GM23338 (cell line): ENCODE measurements at regions not wholly inside any gene's neighbourhood (a gene's known extent, or its start where the extent isn't known, plus 50 kb on each side); places are given as distances from the start of the nearest gene placed in this dataset.

ENCODE experiments used
- ATAC-seq: fragments of 200-7000 bp; cut with Tn5 transposase; 3 replicates; pipeline ENCODE4 v1.9.1; 2020
- DNase-seq: peaks from one replicate; pipeline ENCODE4 v3.0.0-alpha.2; 2015; ENCODE audit warnings: low spot score
- H2AFZ ChIP-seq: fragments of 200-600 bp; sonication (generic); 2 replicates; pipeline ENCODE4 v1.8.0; 2016; ENCODE audit warnings: antibody characterized with exemption, mild to moderate bottlenecking, moderate library complexity
- H3F3A ChIP-seq: fragments of 200-600 bp; sonication (generic); replicated peaks from 2 replicates; pipeline ENCODE4 v1.8.0; 2017; ENCODE audit warnings: antibody characterized with exemption, mixed run types, low read depth
- H3K27ac ChIP-seq: fragments of 200-600 bp; sonication (generic); 2 replicates; pipeline ENCODE4 v1.6.1; 2016; ENCODE audit warnings: low read depth
- H3K27me3 ChIP-seq: fragments of 200-600 bp; sonication (generic); 2 replicates; pipeline ENCODE4 v1.8.0; 2016; ENCODE audit warnings: mild to moderate bottlenecking, mixed run types, moderate library complexity; ENCODE audit not compliant: insufficient read depth
- H3K36me3 ChIP-seq: fragments of 200-600 bp; sonication (generic); 2 replicates; pipeline ENCODE4 v1.8.0; 2016; ENCODE audit warnings: mild to moderate bottlenecking; ENCODE audit not compliant: insufficient read depth
- H3K4me1 ChIP-seq: fragments of 200-600 bp; sonication (generic); 2 replicates; pipeline ENCODE4 v1.8.0; 2016; ENCODE audit warnings: mild to moderate bottlenecking, moderate library complexity; ENCODE audit not compliant: insufficient read depth
- H3K4me2 ChIP-seq: fragments of 200-600 bp; sonication (generic); 2 replicates; pipeline ENCODE4 v1.7.1; 2017; ENCODE audit warnings: mixed run types
- H3K4me3 ChIP-seq: fragments of 200-600 bp; sonication (generic); 2 replicates; pipeline ENCODE4 v1.6.1; 2016; ENCODE audit warnings: mixed run types
- H3K79me2 ChIP-seq: fragments of 200-600 bp; sonication (generic); replicated peaks from 2 replicates; pipeline ENCODE4 v1.8.0; 2017; ENCODE audit warnings: mild to moderate bottlenecking; ENCODE audit not compliant: insufficient read depth
- H3K9me2 ChIP-seq: fragments of 200-600 bp; sonication (generic); 2 replicates; pipeline ENCODE4 v1.8.0; 2017; ENCODE audit not compliant: insufficient read depth
- H4K20me1 ChIP-seq: fragments of 200-600 bp; sonication (generic); replicated peaks from 2 replicates; pipeline ENCODE4 v1.8.0; 2017; ENCODE audit warnings: mild to moderate bottlenecking; ENCODE audit not compliant: insufficient read depth
- H3K27ac Mint-ChIP-seq: 2 replicates; pipeline ENCODE4 v1.8.0; 2020; ENCODE audit warnings: inconsistent platforms, mild to moderate bottlenecking, moderate library complexity, mixed read lengths
- H3K27me3 Mint-ChIP-seq: 3 replicates; pipeline ENCODE4 v1.8.0; 2022; ENCODE audit warnings: low read depth, mild to moderate bottlenecking, moderate library complexity, mixed read lengths, inconsistent platforms; ENCODE audit not compliant: insufficient read depth, poor library complexity
- H3K36me3 Mint-ChIP-seq: 3 replicates; pipeline ENCODE4 v1.8.0; 2021; ENCODE audit warnings: low read depth, mild to moderate bottlenecking, inconsistent platforms, moderate library complexity, mixed read lengths
- H3K4me1 Mint-ChIP-seq: 3 replicates; pipeline ENCODE4 v1.8.0; 2020; ENCODE audit warnings: mild to moderate bottlenecking, inconsistent platforms, mixed read lengths
- H3K4me3 Mint-ChIP-seq: 3 replicates; pipeline ENCODE4 v1.8.0; 2021; ENCODE audit warnings: moderate library complexity, mild to moderate bottlenecking, inconsistent platforms, mixed read lengths
- H3K9me3 Mint-ChIP-seq: 3 replicates; pipeline ENCODE4 v1.8.0; 2020; ENCODE audit warnings: moderate library complexity, mild to moderate bottlenecking, inconsistent platforms, mixed read lengths
- CREB1 ChIP-seq: fragments of 250-450 bp; sonication (Bioruptor Pico); IDR thresholded peaks from 2 replicates; pipeline ENCODE4 v1.5.0; 2020; ENCODE audit warnings: low read depth, mild to moderate bottlenecking, moderate library complexity
- EZH2 ChIP-seq: fragments of 200-600 bp; sonication (generic); IDR thresholded peaks from one replicate; pipeline ENCODE4 v1.8.0; 2017; ENCODE audit warnings: antibody characterized with exemption, mild to moderate bottlenecking, low read depth; ENCODE audit not compliant: unreplicated experiment
- EZH2phosphoT487 ChIP-seq: fragments of 200-600 bp; sonication (generic); IDR thresholded peaks from one replicate; pipeline ENCODE4 v1.8.1; 2018; ENCODE audit warnings: antibody characterized with exemption; ENCODE audit not compliant: unreplicated experiment
- JUNB ChIP-seq: IDR thresholded peaks from one replicate; pipeline ENCODE4 v1.6.1; 2016; ENCODE audit warnings: antibody characterized with exemption; ENCODE audit not compliant: unreplicated experiment
- NANOG ChIP-seq: IDR thresholded peaks from 2 replicates; pipeline ENCODE4 v1.6.1; 2016; ENCODE audit warnings: antibody characterized with exemption, borderline replicate concordance
- POLR2AphosphoS5 ChIP-seq: IDR thresholded peaks from 2 replicates; pipeline ENCODE4 v1.6.1; 2016; ENCODE audit warnings: antibody characterized with exemption, low read depth
- STAT1 ChIP-seq: IDR thresholded peaks from one replicate; pipeline ENCODE4 v1.6.1; 2016; ENCODE audit warnings: antibody characterized with exemption; ENCODE audit not compliant: unreplicated experiment
- ZNF331 ChIP-seq: fragments of 250-450 bp; sonication (Bioruptor Pico); IDR thresholded peaks from 2 replicates; pipeline ENCODE4 v1.5.0; 2020; ENCODE audit warnings: low read depth, mild to moderate bottlenecking, moderate library complexity
- TF ChIP-seq, protein P1 (sequence below): fragments of 250-450 bp; sonication (Bioruptor Pico); IDR thresholded peaks from 2 replicates; pipeline ENCODE4 v1.5.0; 2020; ENCODE audit warnings: mild to moderate bottlenecking, moderate library complexity
- TF ChIP-seq, protein P2 (sequence below): IDR thresholded peaks from 2 replicates; pipeline ENCODE4 v1.6.1; 2016; ENCODE audit warnings: antibody characterized with exemption

DNA sequence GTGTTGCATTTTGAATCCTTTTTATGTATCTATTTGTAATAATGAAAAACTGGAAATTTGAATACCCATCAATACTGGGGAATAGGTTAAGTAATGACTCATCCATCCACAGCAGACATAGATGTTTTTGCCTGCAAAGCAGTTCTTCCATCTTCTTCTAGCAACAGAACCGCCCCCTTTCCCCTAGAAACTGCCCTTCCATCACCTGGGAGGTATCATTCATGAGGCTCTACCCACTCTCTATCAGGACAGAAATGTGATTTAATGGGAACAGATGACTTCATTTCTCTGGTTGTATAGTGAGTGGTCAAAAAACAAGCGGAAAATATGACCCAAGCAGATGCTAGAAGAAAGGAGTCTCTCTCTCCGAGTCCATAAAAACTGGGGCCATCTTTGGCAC lies 532.8 kb downstream of the UQCRFS1 start (continued):
- TF ChIP-seq, protein P1, sequence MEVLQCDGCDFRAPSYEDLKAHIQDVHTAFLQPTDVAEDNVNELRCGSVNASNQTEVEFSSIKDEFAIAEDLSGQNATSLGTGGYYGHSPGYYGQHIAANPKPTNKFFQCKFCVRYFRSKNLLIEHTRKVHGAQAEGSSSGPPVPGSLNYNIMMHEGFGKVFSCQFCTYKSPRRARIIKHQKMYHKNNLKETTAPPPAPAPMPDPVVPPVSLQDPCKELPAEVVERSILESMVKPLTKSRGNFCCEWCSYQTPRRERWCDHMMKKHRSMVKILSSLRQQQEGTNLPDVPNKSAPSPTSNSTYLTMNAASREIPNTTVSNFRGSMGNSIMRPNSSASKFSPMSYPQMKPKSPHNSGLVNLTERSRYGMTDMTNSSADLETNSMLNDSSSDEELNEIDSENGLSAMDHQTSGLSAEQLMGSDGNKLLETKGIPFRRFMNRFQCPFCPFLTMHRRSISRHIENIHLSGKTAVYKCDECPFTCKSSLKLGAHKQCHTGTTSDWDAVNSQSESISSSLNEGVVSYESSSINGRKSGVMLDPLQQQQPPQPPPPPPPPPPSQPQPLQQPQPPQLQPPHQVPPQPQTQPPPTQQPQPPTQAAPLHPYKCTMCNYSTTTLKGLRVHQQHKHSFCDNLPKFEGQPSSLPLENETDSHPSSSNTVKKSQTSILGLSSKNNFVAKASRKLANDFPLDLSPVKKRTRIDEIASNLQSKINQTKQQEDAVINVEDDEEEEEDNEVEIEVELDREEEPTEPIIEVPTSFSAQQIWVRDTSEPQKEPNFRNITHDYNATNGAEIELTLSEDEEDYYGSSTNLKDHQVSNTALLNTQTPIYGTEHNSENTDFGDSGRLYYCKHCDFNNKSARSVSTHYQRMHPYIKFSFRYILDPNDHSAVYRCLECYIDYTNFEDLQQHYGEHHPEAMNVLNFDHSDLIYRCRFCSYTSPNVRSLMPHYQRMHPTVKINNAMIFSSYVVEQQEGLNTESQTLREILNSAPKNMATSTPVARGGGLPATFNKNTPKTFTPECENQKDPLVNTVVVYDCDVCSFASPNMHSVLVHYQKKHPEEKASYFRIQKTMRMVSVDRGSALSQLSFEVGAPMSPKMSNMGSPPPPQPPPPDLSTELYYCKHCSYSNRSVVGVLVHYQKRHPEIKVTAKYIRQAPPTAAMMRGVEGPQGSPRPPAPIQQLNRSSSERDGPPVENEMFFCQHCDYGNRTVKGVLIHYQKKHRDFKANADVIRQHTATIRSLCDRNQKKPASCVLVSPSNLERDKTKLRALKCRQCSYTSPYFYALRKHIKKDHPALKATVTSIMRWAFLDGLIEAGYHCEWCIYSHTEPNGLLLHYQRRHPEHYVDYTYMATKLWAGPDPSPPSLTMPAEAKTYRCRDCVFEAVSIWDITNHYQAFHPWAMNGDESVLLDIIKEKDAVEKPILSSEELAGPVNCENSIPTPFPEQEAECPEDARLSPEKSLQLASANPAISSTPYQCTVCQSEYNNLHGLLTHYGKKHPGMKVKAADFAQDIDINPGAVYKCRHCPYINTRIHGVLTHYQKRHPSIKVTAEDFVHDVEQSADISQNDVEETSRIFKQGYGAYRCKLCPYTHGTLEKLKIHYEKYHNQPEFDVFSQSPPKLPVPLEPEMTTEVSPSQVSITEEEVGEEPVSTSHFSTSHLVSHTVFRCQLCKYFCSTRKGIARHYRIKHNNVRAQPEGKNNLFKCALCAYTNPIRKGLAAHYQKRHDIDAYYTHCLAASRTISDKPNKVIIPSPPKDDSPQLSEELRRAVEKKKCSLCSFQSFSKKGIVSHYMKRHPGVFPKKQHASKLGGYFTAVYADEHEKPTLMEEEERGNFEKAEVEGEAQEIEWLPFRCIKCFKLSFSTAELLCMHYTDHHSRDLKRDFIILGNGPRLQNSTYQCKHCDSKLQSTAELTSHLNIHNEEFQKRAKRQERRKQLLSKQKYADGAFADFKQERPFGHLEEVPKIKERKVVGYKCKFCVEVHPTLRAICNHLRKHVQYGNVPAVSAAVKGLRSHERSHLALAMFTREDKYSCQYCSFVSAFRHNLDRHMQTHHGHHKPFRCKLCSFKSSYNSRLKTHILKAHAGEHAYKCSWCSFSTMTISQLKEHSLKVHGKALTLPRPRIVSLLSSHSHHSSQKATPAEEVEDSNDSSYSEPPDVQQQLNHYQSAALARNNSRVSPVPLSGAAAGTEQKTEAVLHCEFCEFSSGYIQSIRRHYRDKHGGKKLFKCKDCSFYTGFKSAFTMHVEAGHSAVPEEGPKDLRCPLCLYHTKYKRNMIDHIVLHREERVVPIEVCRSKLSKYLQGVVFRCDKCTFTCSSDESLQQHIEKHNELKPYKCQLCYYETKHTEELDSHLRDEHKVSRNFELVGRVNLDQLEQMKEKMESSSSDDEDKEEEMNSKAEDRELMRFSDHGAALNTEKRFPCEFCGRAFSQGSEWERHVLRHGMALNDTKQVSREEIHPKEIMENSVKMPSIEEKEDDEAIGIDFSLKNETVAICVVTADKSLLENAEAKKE (CRISPR knock-in tag): no peak
- no peak for TF ChIP-seq CREB1 (CRISPR knock-in tag)

DNA sequence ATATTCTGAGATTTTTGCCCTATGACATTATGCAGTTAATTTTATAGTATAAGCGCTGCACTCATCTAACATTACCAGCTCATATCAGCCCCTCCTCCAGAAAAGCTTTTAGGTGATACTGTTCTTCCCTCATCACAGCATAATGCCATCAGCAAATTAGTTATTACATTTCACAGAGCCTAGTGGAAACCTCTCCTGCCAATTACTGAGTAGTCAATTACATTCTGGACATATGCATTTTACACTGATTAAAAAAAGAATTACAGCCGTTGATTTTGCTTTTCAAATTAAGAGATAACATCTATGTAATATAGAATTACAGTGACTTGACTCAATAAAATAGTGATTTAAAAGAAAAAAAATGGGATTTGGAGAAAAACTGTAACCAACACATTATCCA lies 542.1 kb downstream of the UQCRFS1 start:
- Histone ChIP-seq H3K27ac (no peak overlapping the region), H3K4me2 (no peak overlapping the region), H3K9me2 (no peaks in the 10 kb centered on the region), H3K27me3 (no peaks in the 10 kb centered on the region), H4K20me1 (no peaks in the 10 kb centered on the region), H2AFZ (no peak overlapping the region), H3K36me3 (no peaks in the 10 kb centered on the region), H3K79me2 (no peaks in the 10 kb centered on the region), H3F3A (no peaks in the 10 kb centered on the region), H3K4me1 (no peaks in the 10 kb centered on the region), H3K4me3 (no peak overlapping the region)
- Mint-ChIP-seq H3K9me3 (peaks cover 37% of the 10 kb centered on the region), H3K4me1 (no peaks in the 10 kb centered on the region; the same call in 2 of the 3 replicates), H3K27ac (no peak overlapping the region), H3K27me3 (no peaks in the 10 kb centered on the region), H3K36me3 (peaks cover 39% of the 10 kb centered on the region), H3K4me3 (no peak overlapping the region)
- DNase-seq: no peak
- no peak for ATAC-seq
- TF ChIP-seq POLR2AphosphoS5 (no peak), EZH2phosphoT487 (no peak), EZH2 (no peak), ZNF331 (CRISPR knock-in tag) (no peak), STAT1 (no peak), NANOG (no peak), JUNB (no peak), CREB1 (CRISPR knock-in tag) (no peak)
- TF ChIP-seq, protein P1 (CRISPR knock-in tag): no peak
- TF ChIP-seq, protein P2, sequence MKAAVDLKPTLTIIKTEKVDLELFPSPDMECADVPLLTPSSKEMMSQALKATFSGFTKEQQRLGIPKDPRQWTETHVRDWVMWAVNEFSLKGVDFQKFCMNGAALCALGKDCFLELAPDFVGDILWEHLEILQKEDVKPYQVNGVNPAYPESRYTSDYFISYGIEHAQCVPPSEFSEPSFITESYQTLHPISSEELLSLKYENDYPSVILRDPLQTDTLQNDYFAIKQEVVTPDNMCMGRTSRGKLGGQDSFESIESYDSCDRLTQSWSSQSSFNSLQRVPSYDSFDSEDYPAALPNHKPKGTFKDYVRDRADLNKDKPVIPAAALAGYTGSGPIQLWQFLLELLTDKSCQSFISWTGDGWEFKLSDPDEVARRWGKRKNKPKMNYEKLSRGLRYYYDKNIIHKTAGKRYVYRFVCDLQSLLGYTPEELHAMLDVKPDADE: no peak
